ENCODE measurements at regions not wholly inside any gene's neighbourhood (a gene's known extent, or its start where the extent isn't known, plus 50 kb on each side); places are given as distances from the start of the nearest gene placed in this dataset.

GRCh38 chr7:123271856-123272255, 72.1 kb upstream of the SLC13A1 start:
- H4K20me1 ChIP-seq (ENCODE audit: insufficient read depth), result no peaks in the 10 kb centered on the region
- H3K36me3 ChIP-seq (ENCODE audit: insufficient read depth, low read length), result no peaks in the 10 kb centered on the region
- H3K9me2 ChIP-seq (ENCODE audit: insufficient read depth, low read length), result no peaks in the 10 kb centered on the region
- no peak overlapping the region for H3K9ac ChIP-seq (ENCODE audit: low read length)
- H3K4me3 ChIP-seq (ENCODE audit: low read length), result no peak overlapping the region
- no peak overlapping the region for H3K4me2 ChIP-seq (ENCODE audit: low read length)
- no peaks in the 10 kb centered on the region for H3K79me2 ChIP-seq (replicated peaks; ENCODE audit: insufficient read depth, low read length)
- H3K27me3 ChIP-seq (ENCODE audit: insufficient read depth, low read depth, low read length), result no peaks in the 10 kb centered on the region
- no peak overlapping the region for H3K27ac ChIP-seq (ENCODE audit: low read length)
- H3K9me3 ChIP-seq (ENCODE audit: low read length), result no peaks in the 10 kb centered on the region
- H2AFZ ChIP-seq (ENCODE audit: low read depth, low read length), result no peak overlapping the region
- no peaks in the 10 kb centered on the region for H3F3A ChIP-seq (ENCODE audit: insufficient read depth, low read length, poor library complexity, severe bottlenecking)
- TF ChIP-seq EP300 (conservative IDR thresholded peaks at IDR 0.05; ENCODE audit: poor library complexity, severe bottlenecking) (no peak), REST (IDR thresholded peaks at IDR 0.05; ENCODE audit: borderline replicate concordance) (no peak), MXI1 (conservative IDR thresholded peaks at IDR 0.05; ENCODE audit: poor library complexity, severe bottlenecking) (no peak), POLR2AphosphoS5 (IDR thresholded peaks at IDR 0.05) (no peak), CTCF (IDR thresholded peaks at IDR 0.05; ENCODE audit: poor library complexity, severe bottlenecking) (no peak), EZH2 (IDR thresholded peaks at IDR 0.05; ENCODE audit: borderline replicate concordance, insufficient read depth, low read length, poor library complexity, severe bottlenecking) (no peak), SMC3 (conservative IDR thresholded peaks at IDR 0.05; ENCODE audit: poor library complexity) (no peak), RAD21 (conservative IDR thresholded peaks at IDR 0.05) (no peak), TAF1 (IDR thresholded peaks at IDR 0.05; ENCODE audit: low read depth) (no peak)

- H2AFZ ChIP-seq (ENCODE audit: low read depth, low read length), result no peak overlapping the region
Observed at GRCh38 chr7:123271231-123271630, 71.5 kb upstream of the SLC13A1 start.

More at GRCh38 chr7:123271231-123271630, 71.5 kb upstream of the SLC13A1 start:
- Histone ChIP-seq H3K9ac (ENCODE audit: low read length) (no peak overlapping the region), H3K9me3 (ENCODE audit: low read length) (no peaks in the 10 kb centered on the region), H3K79me2 (replicated peaks; ENCODE audit: insufficient read depth, low read length) (no peaks in the 10 kb centered on the region), H3K27ac (ENCODE audit: low read length) (no peak overlapping the region), H3K36me3 (ENCODE audit: insufficient read depth, low read length) (no peaks in the 10 kb centered on the region), H3K4me3 (ENCODE audit: low read length) (no peak overlapping the region), H3K4me2 (ENCODE audit: low read length) (no peak overlapping the region), H3K27me3 (ENCODE audit: insufficient read depth, low read depth, low read length) (no peaks in the 10 kb centered on the region), H4K20me1 (ENCODE audit: insufficient read depth) (no peaks in the 10 kb centered on the region), H3K9me2 (ENCODE audit: insufficient read depth, low read length) (no peaks in the 10 kb centered on the region), H3F3A (ENCODE audit: insufficient read depth, low read length, poor library complexity, severe bottlenecking) (no peaks in the 10 kb centered on the region)
- TF ChIP-seq EZH2 (IDR thresholded peaks at IDR 0.05; ENCODE audit: borderline replicate concordance, insufficient read depth, low read length, poor library complexity, severe bottlenecking), result no peak
- no peak for TF ChIP-seq CTCF (IDR thresholded peaks at IDR 0.05; ENCODE audit: poor library complexity, severe bottlenecking)
- TF ChIP-seq REST (IDR thresholded peaks at IDR 0.05; ENCODE audit: borderline replicate concordance), result no peak
- TF ChIP-seq MXI1 (conservative IDR thresholded peaks at IDR 0.05; ENCODE audit: poor library complexity, severe bottlenecking), result no peak
- no peak for TF ChIP-seq RAD21 (conservative IDR thresholded peaks at IDR 0.05)
- TF ChIP-seq EP300 (conservative IDR thresholded peaks at IDR 0.05; ENCODE audit: poor library complexity, severe bottlenecking), result no peak
- no peak for TF ChIP-seq SMC3 (conservative IDR thresholded peaks at IDR 0.05; ENCODE audit: poor library complexity)
- no peak for TF ChIP-seq TAF1 (IDR thresholded peaks at IDR 0.05; ENCODE audit: low read depth)
- no peak for TF ChIP-seq POLR2AphosphoS5 (IDR thresholded peaks at IDR 0.05)

Data from neural cell (in vitro differentiated cells).